Heart right ventricle (tissue), 16 donors: ENCODE measurements at regions not wholly inside any gene's neighbourhood (a gene's known extent, or its start where the extent isn't known, plus 50 kb on each side); places are given as distances from the start of the nearest gene placed in this dataset.

Experiments
- ATAC-seq, 8 donors: fragments of 200-7000 bp; cut with Tn5 transposase; one replicate each; pipeline ENCODE4 v1.9.1; 2020; ENCODE audit warnings: mild to moderate bottlenecking in 8 of 8, moderate library complexity in 8 of 8, moderate number of reproducible peaks in 1 of 8
- DNase-seq, 2 donors: peaks; one replicate each; pipeline ENCODE4 v3.0.0-alpha.2; 2020
- H3K27ac ChIP-seq, 10 donors: fragments of 200-600 bp; sonication (generic) in 2 of 10; one replicate each; pipeline versions ENCODE4 v1.5.0 to v1.8.0; 2020 to 2022; ENCODE audit warnings: mild to moderate bottlenecking in 3 of 10
- H3K27me3 ChIP-seq, 7 donors: fragments of 200-600 bp; one replicate each; pipeline ENCODE4 v1.8.0; 2021 to 2022; ENCODE audit warnings: mild to moderate bottlenecking in 2 of 7
- H3K36me3 ChIP-seq, 9 donors: fragments of 200-600 bp; sonication (generic) in 1 of 9; one replicate each; pipeline versions ENCODE4 v1.5.0 to v1.8.0; 2020 to 2022; ENCODE audit warnings: mild to moderate bottlenecking in 2 of 9
- H3K4me1 ChIP-seq, 9 donors: fragments of 200-600 bp; sonication (generic) in 1 of 9; one replicate each; pipeline versions ENCODE4 v1.5.0 to v1.8.0; 2020 to 2022; ENCODE audit warnings: mild to moderate bottlenecking in 4 of 9
- H3K4me3 ChIP-seq, 10 donors: fragments of 200-600 bp; sonication (generic) in 2 of 10; one replicate each; pipeline versions ENCODE4 v1.5.0 to v1.8.0; 2020 to 2022; ENCODE audit warnings: mild to moderate bottlenecking in 7 of 10, moderate library complexity in 2 of 10
- H3K9me3 ChIP-seq, 11 donors: fragments of 200-600 bp in 10 of 11; sonication (generic) in 2 of 11; one replicate each; pipeline versions ENCODE4 v1.5.0 to v1.8.0; 2013 to 2022; ENCODE audit warnings: mild to moderate bottlenecking in 2 of 11, control low read depth in 1 of 11, moderate library complexity in 1 of 11
- CTCF ChIP-seq, 9 donors: fragments of 200-600 bp; sonication (generic) in 2 of 9; IDR thresholded peaks; one replicate each; pipeline versions ENCODE4 v1.5.0 to v1.8.0; 2021 to 2022; ENCODE audit warnings: antibody characterized with exemption in 9 of 9, mild to moderate bottlenecking in 5 of 9, moderate library complexity in 1 of 9
- WGBS, 2 donors: extraction: QIAGEN DNeasy Blood & Tissue Kit; methylation state at CpG; one replicate each; pipeline ENCODE4 v1.1.7; 2013; ENCODE audit warnings: inconsistent platforms in 1 of 2; 5-methylcytosine and 5-hydroxymethylcytosine counted together
- intact Hi-C, 10 donors: fragments of 100-400 bp; cut with DNase I; formaldehyde crosslinking; loops; one replicate each; pipeline versions ENCODE4 v1.11.1 to v1.14.2; 2022
- donor health status: Arrhythmogenic right ventricular cardiomyopathy.
- donor health status: ischemic (EF 13 %, LVEDD 7.1; RV severe dilation, severe dysfunction).
- donor health status: healthy with polysubstance abuse.
- donor health status: DM: no; HTN: yes; CAD: no.
- donor health status: DM: no; HTN: no; CAD: no.
- donor health status: ischemic (EF 25% LVEDD 6.9; RV normal size, moderate dysfunction).
- donor health status: ischemic (EF 25% LVEDD 5.7; RV mildly dilated, moderate dysfunction).
- donor health status: healthy.
- donor health status: DM: yes; HTN: yes; CAD: no.
- donor health status: Ischemic cardiomyopathy.
- donor health status: ischemic (EF 35%, LVEDD 5.7; RV mildly dilated, moderate dysfunction).
- donor health status: nonischemic (EF 11% LVEDD 7.7; RV severe dilation, severe dysfunction).
- donor health status: DM: yes; HTN: yes; CAD: no.
- donor health status: PGD.
- donor health status: ischemic (EF 29% LVEDD 5.4; RV normal size, mild dysfunction).
- donor health status: nonischemic (EF 23%, LVEDD 6.1; RV moderate dilation, normal function).

GRCh38 chr1:58412071-58412580, 134.4 kb downstream of the OMA1 start:
- Histone ChIP-seq H3K36me3 (no peaks in the 10 kb centered on the region), H3K9me3 (no peaks in the 10 kb centered on the region), H3K4me3 (no peak overlapping the region), H3K27me3 (no peaks in the 10 kb centered on the region), H3K4me1 (peaks cover 0 to 5% (median 0%) of the 10 kb centered on the region in 9 donors), H3K27ac (no peak overlapping the region)
- intact Hi-C loops, result no loop called here
- 81 to 89% methylated on average over 4 of the region's 4 CpGs for WGBS, 2 donors
- ATAC-seq, result peak in 1 of 8 donors; percentile 35
- DNase-seq, result no peak
- TF ChIP-seq CTCF (IDR thresholded peaks at IDR 0.05), result no peak

- Histone ChIP-seq H3K27me3 (no peaks in the 10 kb centered on the region), H3K4me3 (no peak overlapping the region), H3K4me1 (peaks cover 0 to 5% (median 0%) of the 10 kb centered on the region in 9 donors), H3K36me3 (no peaks in the 10 kb centered on the region), H3K9me3 (no peaks in the 10 kb centered on the region), H3K27ac (no peak overlapping the region)
- WGBS, 2 donors, result 80% methylated on average over 6 of the region's 6 CpGs
- DNase-seq, result no peak
- intact Hi-C loops, result no loop called here
- ATAC-seq, result no peak
- TF ChIP-seq CTCF (IDR thresholded peaks at IDR 0.05), result no peak
Observed at GRCh38 chr1:58409890-58410289, 136.6 kb downstream of the OMA1 start.

- DNase-seq, result no peak
- H3K9me3 ChIP-seq, result no peaks in the 10 kb centered on the region
- no peak overlapping the region for H3K4me3 ChIP-seq
- no peak for TF ChIP-seq CTCF (IDR thresholded peaks at IDR 0.05)
- 80 to 88% methylated on average over 6 of the region's 6 CpGs for WGBS, 2 donors
- peaks cover 0 to 5% (median 0%) of the 10 kb centered on the region in 9 donors for H3K4me1 ChIP-seq
- no peaks in the 10 kb centered on the region for H3K36me3 ChIP-seq
- intact Hi-C loops, result no loop called here
- no peak overlapping the region for H3K27ac ChIP-seq
- H3K27me3 ChIP-seq, result no peaks in the 10 kb centered on the region
- ATAC-seq, result no peak
Observed at GRCh38 chr1:58409336-58409735, 137.2 kb downstream of the OMA1 start.

- WGBS, 2 donors, result 65 to 71% methylated on average over 12 of the region's 12 CpGs
- no peak for DNase-seq
- no peak overlapping the region for H3K27ac ChIP-seq
- no peaks in the 10 kb centered on the region for H3K9me3 ChIP-seq
- H3K4me1 ChIP-seq, result peaks cover 0 to 21% (median 13%) of the 10 kb centered on the region in 9 donors
- no peaks in the 10 kb centered on the region for H3K36me3 ChIP-seq
- no peak for ATAC-seq
- H3K4me3 ChIP-seq, result no peak overlapping the region
- H3K27me3 ChIP-seq, result no peaks in the 10 kb centered on the region
- TF ChIP-seq CTCF (IDR thresholded peaks at IDR 0.05), result no peak
- intact Hi-C loops, result no loop called here
Observed at GRCh38 chr1:58406301-58407071, 140.0 kb downstream of the OMA1 start.
